Cardiac muscle cell (in vitro differentiated cells and primary cell): ENCODE measurements at regions not wholly inside any gene's neighbourhood (a gene's known extent, or its start where the extent isn't known, plus 50 kb on each side); places are given as distances from the start of the nearest gene placed in this dataset.

Experiments used
- DNase-seq, 2 donors: peaks; one replicate each; pipeline versions ENCODE4 v3.0.0 to v3.0.0-alpha.2; 2010 to 2017; ENCODE audit warnings: low read depth in 1 of 2, low spot score in 1 of 2
- H3K27ac ChIP-seq: fragments of 200-600 bp; sonication (generic); 2 replicates; pipeline ENCODE4 v1.5.1; 2016
- H3K27me3 ChIP-seq: fragments of 200-600 bp; sonication (generic); 2 replicates; pipeline ENCODE4 v1.6.0; 2016; ENCODE audit warnings: control low read depth
- H3K36me3 ChIP-seq: fragments of 200-600 bp; sonication (generic); 2 replicates; pipeline ENCODE4 v1.5.1; 2016; ENCODE audit warnings: control low read depth
- H3K4me1 ChIP-seq: fragments of 200-600 bp; sonication (generic); 2 replicates; pipeline ENCODE4 v1.8.1; 2017; ENCODE audit warnings: low read depth, mild to moderate bottlenecking, mixed run types
- H3K4me3 ChIP-seq: fragments of 200-600 bp; sonication (generic); 2 replicates; pipeline ENCODE4 v1.5.1; 2016; ENCODE audit warnings: mild to moderate bottlenecking
- H3K9me3 ChIP-seq: fragments of 200-600 bp; sonication (generic); 2 replicates; pipeline ENCODE4 v1.5.1; 2017; ENCODE audit warnings: low read depth, mild to moderate bottlenecking, control low read depth
- CTCF ChIP-seq: IDR thresholded peaks from 2 replicates; pipeline ENCODE4 v1.5.1; 2012; ENCODE audit warnings: low read depth, mild to moderate bottlenecking, low read length

GRCh38 chr13:38213314-38213713 lies 136.3 kb upstream of the UFM1 start:
- no peak for TF ChIP-seq CTCF
- no peaks in the 10 kb centered on the region for H3K9me3 ChIP-seq
- no peak overlapping the region for H3K4me3 ChIP-seq
- H3K27ac ChIP-seq: no peak overlapping the region
- H3K4me1 ChIP-seq: no peaks in the 10 kb centered on the region
- H3K36me3 ChIP-seq: no peaks in the 10 kb centered on the region
- no peak for DNase-seq
- no peaks in the 10 kb centered on the region for H3K27me3 ChIP-seq

GRCh38 chr13:38210928-38211596 lies 138.6 kb upstream of the UFM1 start:
- no peaks in the 10 kb centered on the region for H3K9me3 ChIP-seq
- no peak for DNase-seq
- TF ChIP-seq CTCF: no peak
- H3K4me1 ChIP-seq: no peaks in the 10 kb centered on the region
- H3K27me3 ChIP-seq: no peaks in the 10 kb centered on the region
- no peak overlapping the region for H3K4me3 ChIP-seq
- H3K27ac ChIP-seq: no peak overlapping the region
- no peaks in the 10 kb centered on the region for H3K36me3 ChIP-seq

- Histone ChIP-seq H3K27ac (no peak overlapping the region), H3K27me3 (no peaks in the 10 kb centered on the region), H3K4me3 (no peak overlapping the region), H3K36me3 (no peaks in the 10 kb centered on the region), H3K9me3 (peaks cover 3% of the 10 kb centered on the region), H3K4me1 (no peaks in the 10 kb centered on the region)
- no peak for DNase-seq
- TF ChIP-seq CTCF: no peak
Observed at GRCh38 chr13:38204556-38204955, 145.1 kb upstream of the UFM1 start.

GRCh38 chr13:38202740-38203139 lies 146.9 kb upstream of the UFM1 start:
- TF ChIP-seq CTCF: no peak
- Histone ChIP-seq H3K4me1 (no peaks in the 10 kb centered on the region), H3K27me3 (no peaks in the 10 kb centered on the region), H3K27ac (no peak overlapping the region), H3K4me3 (no peak overlapping the region), H3K36me3 (no peaks in the 10 kb centered on the region), H3K9me3 (peaks cover 3% of the 10 kb centered on the region)
- DNase-seq: peak in 1 of 2 donors; percentile 6

GRCh38 chr13:38191016-38191415 lies 158.6 kb upstream of the UFM1 start:
- TF ChIP-seq CTCF: no peak
- Histone ChIP-seq H3K27me3 (no peaks in the 10 kb centered on the region), H3K36me3 (no peaks in the 10 kb centered on the region), H3K4me1 (peaks cover 16% of the 10 kb centered on the region), H3K4me3 (no peak overlapping the region), H3K9me3 (no peaks in the 10 kb centered on the region), H3K27ac (no peak overlapping the region)
- no peak for DNase-seq
